Stimulated activated CD8-positive, alpha-beta memory T cell treated with anti-CD3 and anti-CD28 coated beads, Interleukin-4, amount 100 ng/mL, for 48 hours (primary cell): ENCODE measurements at regions not wholly inside any gene's neighbourhood (a gene's known extent, or its start where the extent isn't known, plus 50 kb on each side); places are given as distances from the start of the nearest gene placed in this dataset.

ENCODE experiments used
- DNase-seq: peaks from one replicate; pipeline ENCODE4 v3.0.0-alpha.2; 2020

GRCh38 chr10:65858841-65859240, 1067.0 kb upstream of the LRRTM3 start:
- no peak for DNase-seq

GRCh38 chr10:65861249-65861648, 1064.6 kb upstream of the LRRTM3 start:
- no peak for DNase-seq
